SU-DHL-6 (cell line): ENCODE measurements at regions not wholly inside any gene's neighbourhood (a gene's known extent, or its start where the extent isn't known, plus 50 kb on each side); places are given as distances from the start of the nearest gene placed in this dataset.

ENCODE experiments used
- H2AFZ ChIP-seq: fragments of 200-600 bp; sonication (generic); 2 replicates; pipeline ENCODE4 v1.6.1; 2014; ENCODE audit warnings: low read depth, mild to moderate bottlenecking, moderate library complexity, mixed read lengths, antibody characterized with exemption, low read length; ENCODE audit not compliant: severe bottlenecking
- H3F3A ChIP-seq: fragments of 200-600 bp; shearing (Covaris generic); 2 replicates; pipeline ENCODE4 v1.6.0; 2016; ENCODE audit warnings: antibody characterized with exemption, mild to moderate bottlenecking; ENCODE audit not compliant: insufficient read depth
- H3K27ac ChIP-seq: fragments of 200-600 bp; sonication (generic); 2 replicates; pipeline ENCODE4 v1.5.1; 2016; ENCODE audit warnings: low read depth, mild to moderate bottlenecking, low read length, moderate library complexity, mixed read lengths
- H3K27me3 ChIP-seq: fragments of 200-600 bp; sonication (generic), shearing (Covaris generic); 2 replicates; pipeline ENCODE4 v1.6.0; 2014; ENCODE audit warnings: mild to moderate bottlenecking, low read length
- H3K36me3 ChIP-seq: fragments of 200-600 bp; sonication (generic); 2 replicates; pipeline ENCODE4 v1.6.1; 2014; ENCODE audit warnings: mild to moderate bottlenecking, low read length, mixed read lengths
- H3K4me2 ChIP-seq: fragments of 300-600, 200-600 bp; shearing (Covaris generic), sonication (generic); 2 replicates; pipeline ENCODE4 v1.6.0; 2014; ENCODE audit warnings: low read length, low read depth, mild to moderate bottlenecking; ENCODE audit not compliant: poor library complexity, severe bottlenecking
- H3K4me3 ChIP-seq: fragments of 200-600 bp; sonication (generic); 2 replicates; pipeline ENCODE4 v1.5.1; 2014; ENCODE audit warnings: antibody characterized with exemption, low read length, mild to moderate bottlenecking, mixed read lengths; ENCODE audit not compliant: insufficient read depth, poor library complexity, severe bottlenecking
- H3K79me2 ChIP-seq: fragments of 200-600 bp; sonication (generic); 2 replicates; pipeline ENCODE4 v1.6.1; 2014; ENCODE audit warnings: mild to moderate bottlenecking, low read length, moderate library complexity; ENCODE audit not compliant: insufficient read depth
- H3K9ac ChIP-seq: fragments of 200-600 bp; sonication (generic); 2 replicates; pipeline ENCODE4 v1.7.0; 2014; ENCODE audit warnings: mild to moderate bottlenecking, low read length
- H3K9me2 ChIP-seq: fragments of 200-600 bp; sonication (generic); replicated peaks from 2 replicates; pipeline ENCODE4 v1.6.1; 2014; ENCODE audit warnings: low read length; ENCODE audit not compliant: insufficient read depth
- H3K9me3 ChIP-seq: fragments of 200-600 bp; sonication (generic); 2 replicates; pipeline ENCODE4 v1.6.1; 2014; ENCODE audit warnings: low read length, mixed read lengths; ENCODE audit not compliant: insufficient read depth
- H4K20me1 ChIP-seq: fragments of 200-600 bp; sonication (generic); 2 replicates; pipeline ENCODE4 v1.6.1; 2014; ENCODE audit warnings: low read depth, mild to moderate bottlenecking, antibody characterized with exemption, low read length, moderate library complexity, mixed read lengths
- CTCF ChIP-seq: fragments of 200-600 bp; sonication (generic); IDR thresholded peaks from one replicate; pipeline ENCODE4 v1.5.1; 2017; ENCODE audit warnings: antibody characterized with exemption, mild to moderate bottlenecking, low read length, moderate library complexity; ENCODE audit not compliant: insufficient read depth, poor library complexity, severe bottlenecking
- EZH2phosphoT487 ChIP-seq: fragments of 200-600 bp; sonication (generic), shearing (Covaris generic); conservative IDR thresholded peaks from 2 replicates; pipeline ENCODE4 v1.6.1; 2018; ENCODE audit warnings: mild to moderate bottlenecking, antibody characterized with exemption, low read length, moderate library complexity, mixed read lengths

- Histone ChIP-seq H3K27ac (no peak overlapping the region), H3K9me3 (no peaks in the 10 kb centered on the region), H3K27me3 (no peaks in the 10 kb centered on the region), H4K20me1 (no peaks in the 10 kb centered on the region), H3K4me2 (no peak overlapping the region), H2AFZ (no peak overlapping the region), H3K9me2 (no peaks in the 10 kb centered on the region), H3F3A (no peaks in the 10 kb centered on the region), H3K36me3 (no peaks in the 10 kb centered on the region), H3K79me2 (no peaks in the 10 kb centered on the region), H3K9ac (no peak overlapping the region), H3K4me3 (no peak overlapping the region)
- TF ChIP-seq EZH2phosphoT487 = no peak
Measured at GRCh38 chr2:15685143-15685542, 93.5 kb downstream of the DDX1 start.

- H3K4me2 ChIP-seq = no peak overlapping the region
- no peaks in the 10 kb centered on the region for H3K9me3 ChIP-seq
- H3K36me3 ChIP-seq = no peaks in the 10 kb centered on the region
- H4K20me1 ChIP-seq = no peaks in the 10 kb centered on the region
- H2AFZ ChIP-seq = no peak overlapping the region
- no peaks in the 10 kb centered on the region for H3F3A ChIP-seq
- H3K4me3 ChIP-seq = no peak overlapping the region
- no peaks in the 10 kb centered on the region for H3K79me2 ChIP-seq
- TF ChIP-seq CTCF = no peak
- TF ChIP-seq EZH2phosphoT487 = no peak
- H3K27ac ChIP-seq = no peak overlapping the region
- H3K27me3 ChIP-seq = no peaks in the 10 kb centered on the region
- H3K9ac ChIP-seq = no peak overlapping the region
- H3K9me2 ChIP-seq = no peaks in the 10 kb centered on the region
Measured at GRCh38 chr2:15686643-15687042, 95.0 kb downstream of the DDX1 start.

GRCh38 chr2:15687243-15687642 lies 95.6 kb downstream of the DDX1 start:
- Histone ChIP-seq H3K27me3 (no peaks in the 10 kb centered on the region), H4K20me1 (no peaks in the 10 kb centered on the region)

GRCh38 chr2:15687720-15688119 lies 96.1 kb downstream of the DDX1 start:
- H3K4me3 ChIP-seq = no peak overlapping the region
- H3K4me2 ChIP-seq = no peak overlapping the region
- H3F3A ChIP-seq = no peaks in the 10 kb centered on the region
- no peak overlapping the region for H3K27ac ChIP-seq
- TF ChIP-seq EZH2phosphoT487 = no peak
- TF ChIP-seq CTCF = no peak
- no peaks in the 10 kb centered on the region for H4K20me1 ChIP-seq
- H3K27me3 ChIP-seq = no peaks in the 10 kb centered on the region
- no peak overlapping the region for H3K9ac ChIP-seq
- H3K9me3 ChIP-seq = no peaks in the 10 kb centered on the region
- no peaks in the 10 kb centered on the region for H3K36me3 ChIP-seq
- H2AFZ ChIP-seq = no peak overlapping the region
- no peaks in the 10 kb centered on the region for H3K79me2 ChIP-seq
- H3K9me2 ChIP-seq = no peaks in the 10 kb centered on the region

More at GRCh38 chr2:15687243-15687642, 95.6 kb downstream of the DDX1 start:
- Histone ChIP-seq H3K27ac (no peak overlapping the region), H3K9ac (no peak overlapping the region), H2AFZ (no peak overlapping the region), H3K4me2 (no peak overlapping the region), H3K9me2 (no peaks in the 10 kb centered on the region), H3K4me3 (no peak overlapping the region), H3K79me2 (no peaks in the 10 kb centered on the region), H3K9me3 (no peaks in the 10 kb centered on the region), H3K36me3 (no peaks in the 10 kb centered on the region), H3F3A (no peaks in the 10 kb centered on the region)
- TF ChIP-seq EZH2phosphoT487 (no peak), CTCF (no peak)
